Peyer's patch (tissue), 4 donors: ENCODE measurements at regions not wholly inside any gene's neighbourhood (a gene's known extent, or its start where the extent isn't known, plus 50 kb on each side); places are given as distances from the start of the nearest gene placed in this dataset.

Experiments used
- POLR2A ChIP-seq, 2 donors: fragments of 450-650 bp; IDR thresholded peaks; one replicate each; pipeline ENCODE4 v1.5.1; 2017; ENCODE audit warnings: antibody characterized with exemption in 2 of 2, mild to moderate bottlenecking in 2 of 2, moderate library complexity in 2 of 2
- TF ChIP-seq, protein P1 (sequence below), 6 experiments: fragments of 450-650 bp in 4 of 6; fragments of 200-600 bp in 2 of 6; sonication (generic) in 1 of 6; IDR thresholded peaks; one replicate each; pipeline ENCODE4 v1.5.1; 2017 to 2019; ENCODE audit warnings: antibody characterized with exemption in 6 of 6, mild to moderate bottlenecking in 3 of 6, moderate library complexity in 1 of 6

DNA sequence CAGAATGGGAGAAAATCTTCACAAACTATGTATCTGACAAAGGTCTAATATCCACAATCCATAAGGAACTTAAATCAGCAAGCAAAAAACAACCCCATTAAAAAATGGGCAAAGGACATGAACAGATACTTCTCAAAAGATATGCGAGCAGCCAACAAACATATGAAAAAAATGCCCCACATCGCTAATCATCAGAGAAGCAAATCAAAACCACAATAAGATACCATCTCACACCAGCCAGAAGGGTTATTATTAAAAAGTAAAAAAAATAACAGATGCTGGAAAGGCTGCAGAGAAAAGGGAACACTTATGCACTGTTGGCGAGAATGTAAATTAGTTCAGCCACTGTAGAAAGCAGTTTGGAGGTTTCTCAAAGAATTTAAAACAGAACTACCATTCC lies 80.2 kb upstream of the ATP11B start:
- TF ChIP-seq, protein P1, sequence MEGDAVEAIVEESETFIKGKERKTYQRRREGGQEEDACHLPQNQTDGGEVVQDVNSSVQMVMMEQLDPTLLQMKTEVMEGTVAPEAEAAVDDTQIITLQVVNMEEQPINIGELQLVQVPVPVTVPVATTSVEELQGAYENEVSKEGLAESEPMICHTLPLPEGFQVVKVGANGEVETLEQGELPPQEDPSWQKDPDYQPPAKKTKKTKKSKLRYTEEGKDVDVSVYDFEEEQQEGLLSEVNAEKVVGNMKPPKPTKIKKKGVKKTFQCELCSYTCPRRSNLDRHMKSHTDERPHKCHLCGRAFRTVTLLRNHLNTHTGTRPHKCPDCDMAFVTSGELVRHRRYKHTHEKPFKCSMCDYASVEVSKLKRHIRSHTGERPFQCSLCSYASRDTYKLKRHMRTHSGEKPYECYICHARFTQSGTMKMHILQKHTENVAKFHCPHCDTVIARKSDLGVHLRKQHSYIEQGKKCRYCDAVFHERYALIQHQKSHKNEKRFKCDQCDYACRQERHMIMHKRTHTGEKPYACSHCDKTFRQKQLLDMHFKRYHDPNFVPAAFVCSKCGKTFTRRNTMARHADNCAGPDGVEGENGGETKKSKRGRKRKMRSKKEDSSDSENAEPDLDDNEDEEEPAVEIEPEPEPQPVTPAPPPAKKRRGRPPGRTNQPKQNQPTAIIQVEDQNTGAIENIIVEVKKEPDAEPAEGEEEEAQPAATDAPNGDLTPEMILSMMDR (IDR thresholded peaks at IDR 0.05), result no peak
- no peak for TF ChIP-seq POLR2A (IDR thresholded peaks at IDR 0.05)
